OCI-LY3 (cell line): ENCODE measurements at regions not wholly inside any gene's neighbourhood (a gene's known extent, or its start where the extent isn't known, plus 50 kb on each side); places are given as distances from the start of the nearest gene placed in this dataset.
"Not testable (repeated sequence)": the region's sequence is repeated elsewhere in the genome, so short reads cannot be mapped to it uniquely, and the experiment has no call there.

Experiments used
- H2AFZ ChIP-seq: fragments of 200-600, 300-600 bp; shearing (Covaris generic); 2 replicates; pipeline ENCODE4 v1.6.0; 2014; ENCODE audit warnings: antibody characterized with exemption, low read depth, low read length
- H3K27ac ChIP-seq: fragments of 200-600, 300-600 bp; sonication (generic); 2 replicates; pipeline ENCODE4 v1.5.1; 2014; ENCODE audit warnings: mild to moderate bottlenecking, low read length, moderate library complexity, mixed read lengths
- H3K27me3 ChIP-seq: fragments of 200-600, 300-600 bp; sonication (generic); 2 replicates; pipeline ENCODE4 v1.6.1; 2014; ENCODE audit warnings: low read depth, low read length, mixed read lengths
- H3K36me3 ChIP-seq: fragments of 200-600, 300-600 bp; sonication (generic); replicated peaks from 2 replicates; pipeline ENCODE3; 2014; ENCODE audit warnings: low read depth, low read length, mixed read lengths
- H3K4me1 ChIP-seq: fragments of 300-600, 200-600 bp; sonication (generic); 2 replicates; pipeline ENCODE4 v1.6.1; 2014; ENCODE audit warnings: low read length, mixed read lengths
- H3K4me2 ChIP-seq: fragments of 200-600, 300-600 bp; sonication (generic); 2 replicates; pipeline ENCODE4 v1.6.1; 2014; ENCODE audit warnings: low read length, mixed read lengths
- H3K4me3 ChIP-seq: fragments of 300-600, 200-600 bp; sonication (generic); 2 replicates; pipeline ENCODE4 v1.5.1; 2014; ENCODE audit warnings: antibody characterized with exemption, mild to moderate bottlenecking, low read length, moderate library complexity
- H3K79me2 ChIP-seq: fragments of 300-600, 200-600 bp; shearing (Covaris generic); 2 replicates; pipeline ENCODE4 v1.6.1; 2014; ENCODE audit warnings: mild to moderate bottlenecking, low read length, mixed read lengths
- H3K9ac ChIP-seq: fragments of 300-600, 200-600 bp; shearing (Covaris generic); 2 replicates; pipeline ENCODE4 v1.6.0; 2014; ENCODE audit warnings: mild to moderate bottlenecking, low read length, moderate library complexity
- H3K9me3 ChIP-seq: fragments of 200-600, 300-600 bp; shearing (Covaris generic); 2 replicates; pipeline ENCODE4 v1.6.1; 2014; ENCODE audit warnings: low read length, mixed read lengths; ENCODE audit not compliant: insufficient read depth
- H4K20me1 ChIP-seq: fragments of 200-600, 300-600 bp; sonication (generic); 2 replicates; pipeline ENCODE4 v1.6.1; 2016; ENCODE audit warnings: low read length, mixed read lengths; ENCODE audit not compliant: insufficient read depth
- CTCF ChIP-seq: fragments of 200-600, 300-600 bp; sonication (generic); IDR thresholded peaks from 2 replicates; pipeline ENCODE4 v1.5.1; 2014; ENCODE audit warnings: antibody characterized with exemption, low read length, low read depth
- EZH2phosphoT487 ChIP-seq: fragments of 200-600 bp; shearing (Covaris generic); IDR thresholded peaks from 2 replicates; pipeline ENCODE4 v1.6.1; 2018; ENCODE audit warnings: antibody characterized with exemption, mixed run types, low read depth

GRCh38 chr5:100709771-100710170 lies 174.6 kb downstream of the FAM174A start:
- Histone ChIP-seq H3K9ac (no peak overlapping the region), H3K36me3 (no peaks in the 10 kb centered on the region), H3K79me2 (no peaks in the 10 kb centered on the region), H3K9me3 (no peaks in the 10 kb centered on the region), H3K27me3 (no peaks in the 10 kb centered on the region), H3K4me2 (no peak overlapping the region), H3K4me3 (no peak overlapping the region), H4K20me1 (no peaks in the 10 kb centered on the region), H2AFZ (no peak overlapping the region), H3K27ac (no peak overlapping the region), H3K4me1 (no peaks in the 10 kb centered on the region)
- TF ChIP-seq CTCF: no peak
- TF ChIP-seq EZH2phosphoT487: no peak

GRCh38 chr5:100714780-100715179 lies 179.6 kb downstream of the FAM174A start:
- H3K27me3 ChIP-seq, H3K4me2 ChIP-seq, H3K9me3 ChIP-seq, H3K27ac ChIP-seq, H3K4me1 ChIP-seq, H2AFZ ChIP-seq, H3K79me2 ChIP-seq, H3K4me3 ChIP-seq, H3K36me3 ChIP-seq, H4K20me1 ChIP-seq, H3K9ac ChIP-seq: not testable (repeated sequence)

GRCh38 chr5:100722657-100723056 lies 180.4 kb downstream of the ST8SIA4 start:
- no peak overlapping the region for H3K4me2 ChIP-seq
- H3K9me3 ChIP-seq: no peaks in the 10 kb centered on the region
- no peak overlapping the region for H3K4me3 ChIP-seq
- no peaks in the 10 kb centered on the region for H4K20me1 ChIP-seq
- no peaks in the 10 kb centered on the region for H3K79me2 ChIP-seq
- H3K4me1 ChIP-seq: no peaks in the 10 kb centered on the region
- no peak overlapping the region for H3K27ac ChIP-seq
- no peak overlapping the region for H3K9ac ChIP-seq
- H3K36me3 ChIP-seq: no peaks in the 10 kb centered on the region
- no peak for TF ChIP-seq CTCF
- TF ChIP-seq EZH2phosphoT487: no peak
- H2AFZ ChIP-seq: no peak overlapping the region
- no peaks in the 10 kb centered on the region for H3K27me3 ChIP-seq

- no peak overlapping the region for H3K27ac ChIP-seq
- TF ChIP-seq CTCF (no peak), EZH2phosphoT487 (no peak)
- H3K4me2 ChIP-seq: no peak overlapping the region
- H3K4me3 ChIP-seq: no peak overlapping the region
- H3K79me2 ChIP-seq: no peaks in the 10 kb centered on the region
- no peaks in the 10 kb centered on the region for H3K27me3 ChIP-seq
- H3K4me1 ChIP-seq: no peaks in the 10 kb centered on the region
- no peak overlapping the region for H2AFZ ChIP-seq
- no peaks in the 10 kb centered on the region for H3K36me3 ChIP-seq
- H4K20me1 ChIP-seq: no peaks in the 10 kb centered on the region
- H3K9me3 ChIP-seq: no peaks in the 10 kb centered on the region
- no peak overlapping the region for H3K9ac ChIP-seq
Measured at GRCh38 chr5:100723229-100723628, 179.9 kb downstream of the ST8SIA4 start.

- H3K9me3 ChIP-seq: no peaks in the 10 kb centered on the region
- H2AFZ ChIP-seq: no peak overlapping the region
- H3K4me2 ChIP-seq: no peak overlapping the region
- H3K27ac ChIP-seq: no peak overlapping the region
- H4K20me1 ChIP-seq: no peaks in the 10 kb centered on the region
- no peak for TF ChIP-seq EZH2phosphoT487
- TF ChIP-seq CTCF: no peak
- no peaks in the 10 kb centered on the region for H3K36me3 ChIP-seq
- no peak overlapping the region for H3K4me3 ChIP-seq
- H3K79me2 ChIP-seq: no peaks in the 10 kb centered on the region
- H3K27me3 ChIP-seq: no peaks in the 10 kb centered on the region
- H3K9ac ChIP-seq: no peak overlapping the region
- no peaks in the 10 kb centered on the region for H3K4me1 ChIP-seq
Measured at GRCh38 chr5:100726116-100726515, 177.0 kb downstream of the ST8SIA4 start.
